GM12892 (cell line): ENCODE measurements at regions not wholly inside any gene's neighbourhood (a gene's known extent, or its start where the extent isn't known, plus 50 kb on each side); places are given as distances from the start of the nearest gene placed in this dataset.

Experiments
- POLR2A ChIP-seq: IDR thresholded peaks from 2 replicates; pipeline ENCODE4 v1.6.1; 2011; ENCODE audit warnings: low read depth, low read length, control low read depth
- POLR2AphosphoS5 ChIP-seq: IDR thresholded peaks from 2 replicates; pipeline ENCODE4 v1.6.1; 2011; ENCODE audit warnings: low read depth, low read length, control low read depth
- TAF1 ChIP-seq: IDR thresholded peaks from 2 replicates; pipeline ENCODE4 v1.6.1; 2011; ENCODE audit warnings: low read depth, mild to moderate bottlenecking, control low read depth, low read length, borderline replicate concordance

- TF ChIP-seq POLR2AphosphoS5 (no peak), POLR2A (no peak), TAF1 (no peak)
Measured at GRCh38 chr2:52956118-52956517, 811.5 kb upstream of the CHAC2 start.
